HG02642 (cell line): ENCODE measurements at regions not wholly inside any gene's neighbourhood (a gene's known extent, or its start where the extent isn't known, plus 50 kb on each side); places are given as distances from the start of the nearest gene placed in this dataset.

Source experiments
- ATAC-seq: cut with Tn5 transposase; IDR thresholded peaks from one replicate; pipeline ENCODE4 v1.9.1; 2021; ENCODE audit warnings: mild to moderate bottlenecking; ENCODE audit not compliant: unreplicated experiment, poor library complexity

DNA sequence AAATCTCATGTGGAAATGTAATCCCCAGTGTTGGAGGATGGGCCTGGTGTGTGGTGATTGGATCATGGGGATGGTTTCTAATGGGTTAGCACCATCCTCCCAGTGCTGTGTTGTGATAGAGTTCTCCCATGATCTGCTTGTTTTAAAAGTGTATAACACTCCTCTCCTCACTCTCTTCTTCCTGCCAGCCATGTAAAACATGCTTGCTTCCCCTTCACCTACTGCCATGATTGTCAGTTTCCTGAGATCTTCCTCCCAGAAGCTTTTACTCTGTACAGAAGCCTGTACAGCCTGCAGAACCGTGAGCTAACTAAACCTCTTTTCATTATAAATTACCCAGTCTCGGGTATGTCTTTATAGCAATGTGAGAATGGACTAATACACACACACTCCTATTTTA is 499.1 kb downstream of the RASEF start:
- no peak for ATAC-seq

DNA sequence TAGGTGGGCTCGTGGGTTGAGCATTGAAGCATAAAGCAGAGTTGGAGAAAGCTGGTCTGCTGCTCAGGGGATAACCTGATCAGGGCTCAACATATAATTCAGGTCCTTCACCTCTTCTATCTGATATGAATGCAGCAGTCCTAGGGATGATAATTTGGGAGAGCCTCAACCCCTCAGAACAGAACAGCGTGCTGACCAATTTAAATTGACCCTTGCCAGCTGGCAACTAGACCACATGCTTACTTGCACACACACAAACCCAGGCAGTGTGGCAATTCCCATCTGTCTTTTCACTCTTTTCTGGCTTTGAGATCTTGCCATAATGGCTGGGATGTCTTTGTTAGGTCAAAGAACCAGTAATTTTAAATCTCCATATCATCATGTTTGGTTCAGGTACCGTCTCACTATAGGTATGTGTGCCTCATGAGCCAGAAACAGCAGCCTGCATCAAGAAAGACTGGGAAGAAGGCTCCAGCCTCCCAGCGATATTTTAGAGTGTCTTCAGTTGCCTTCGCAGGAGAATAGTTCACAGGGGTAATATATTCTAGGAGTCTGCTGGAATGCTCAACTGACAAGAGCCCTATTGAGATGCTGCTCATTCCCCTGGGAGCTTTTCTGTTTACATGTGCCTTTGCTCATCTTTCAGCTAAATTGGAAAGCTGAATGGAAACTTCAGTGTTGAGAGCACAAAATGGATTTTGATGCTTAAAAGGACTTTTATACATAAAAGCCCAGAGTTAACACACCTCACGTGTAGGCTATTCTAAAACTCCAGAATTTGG is 497.6 kb downstream of the RASEF start:
- no peak for ATAC-seq

DNA sequence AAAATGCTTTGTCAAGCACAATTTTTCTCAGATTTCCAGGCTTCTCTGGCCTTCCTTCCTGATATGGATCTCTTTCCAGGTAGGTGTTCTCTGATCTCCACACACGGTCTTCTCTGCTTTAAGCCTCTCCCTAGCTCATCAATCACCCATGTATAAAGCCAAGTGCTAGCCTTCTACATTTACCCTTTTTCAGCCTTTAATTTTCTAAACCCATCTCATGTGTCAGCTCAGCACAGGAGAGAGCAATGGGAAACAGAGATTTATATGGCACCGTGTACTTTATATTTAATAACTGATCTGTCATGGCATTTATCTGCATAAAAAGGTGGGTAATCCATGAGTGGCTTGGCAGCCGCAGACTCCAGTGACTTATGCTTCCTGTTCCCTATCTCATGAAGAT is 495.0 kb downstream of the RASEF start:
- ATAC-seq = no peak

DNA sequence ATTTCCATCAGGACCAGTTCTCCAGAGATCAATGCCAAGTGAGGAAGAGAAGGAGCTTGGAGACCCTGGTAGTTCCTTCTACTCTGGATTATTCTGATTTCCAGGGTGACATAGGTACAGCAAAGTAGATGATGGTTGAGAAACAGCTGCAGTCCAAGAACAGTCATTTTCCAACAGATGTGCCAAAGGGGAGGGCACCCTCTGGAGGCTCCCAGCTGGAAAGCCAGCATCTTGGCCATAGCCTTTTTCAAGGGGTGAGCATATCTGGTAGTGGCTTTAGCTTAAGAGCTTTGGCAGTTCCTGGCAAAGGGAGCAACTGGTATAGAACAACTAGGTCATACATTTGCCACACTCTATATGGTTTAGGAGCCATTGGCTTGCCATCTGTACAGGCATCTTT is 492.7 kb downstream of the RASEF start:
- ATAC-seq = no peak

DNA sequence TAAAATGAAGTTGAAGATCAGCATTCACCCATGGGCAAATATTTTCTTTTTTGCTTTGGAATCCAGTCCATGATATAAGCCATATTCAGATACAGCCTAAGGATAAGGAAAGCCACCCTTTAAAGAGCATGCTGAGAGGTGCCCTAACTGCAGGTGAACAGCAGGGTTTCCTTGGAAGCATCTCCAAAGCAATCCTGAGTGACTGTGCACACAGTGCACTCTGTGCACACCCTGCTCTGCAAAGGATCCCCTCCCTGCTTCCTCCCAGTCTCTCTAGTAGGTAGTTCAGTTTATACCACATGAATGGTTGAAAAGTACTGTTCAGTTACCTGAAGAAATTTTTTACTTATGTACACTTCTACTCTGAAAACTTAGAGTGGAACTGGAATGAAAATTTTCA is 491.4 kb downstream of the RASEF start:
- no peak for ATAC-seq

DNA sequence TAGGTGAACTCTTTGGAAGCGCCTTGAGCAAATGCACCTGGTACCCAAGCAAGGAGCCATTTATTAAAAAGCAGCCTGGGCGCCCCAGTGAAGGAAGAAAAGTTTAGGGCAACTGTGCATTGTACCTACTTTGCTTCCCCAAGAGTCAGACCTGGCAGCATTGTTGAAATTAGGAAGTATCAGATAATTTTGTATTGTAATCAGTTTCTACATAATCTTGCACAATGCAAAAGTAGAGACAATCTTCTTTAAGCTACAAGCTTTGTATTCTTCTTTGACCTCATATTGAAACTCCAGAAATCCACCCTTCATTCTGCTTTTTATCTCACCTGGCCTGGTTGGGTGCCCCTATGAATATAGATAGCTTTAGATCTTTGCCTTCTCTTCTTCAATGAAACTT is 490.8 kb downstream of the RASEF start:
- no peak for ATAC-seq

DNA sequence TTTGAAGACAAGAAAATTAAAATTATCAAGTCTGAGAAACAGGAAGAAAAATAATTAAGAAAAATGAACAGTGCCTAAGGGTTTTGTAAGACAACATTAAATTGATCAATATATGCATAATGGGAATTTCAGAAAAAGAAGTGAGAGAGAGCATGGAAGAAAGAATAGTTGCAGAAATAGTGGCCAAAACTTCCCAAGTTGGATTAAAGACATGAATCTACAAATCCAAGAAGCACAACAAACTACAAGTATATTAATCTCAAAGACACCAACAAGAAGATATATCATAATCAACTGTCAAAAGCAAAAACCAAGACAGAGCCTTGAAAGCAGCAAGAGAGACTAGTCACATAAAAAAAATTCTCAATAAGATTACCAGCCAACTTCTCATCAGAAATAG is 488.0 kb downstream of the RASEF start:
- ATAC-seq = no peak

DNA sequence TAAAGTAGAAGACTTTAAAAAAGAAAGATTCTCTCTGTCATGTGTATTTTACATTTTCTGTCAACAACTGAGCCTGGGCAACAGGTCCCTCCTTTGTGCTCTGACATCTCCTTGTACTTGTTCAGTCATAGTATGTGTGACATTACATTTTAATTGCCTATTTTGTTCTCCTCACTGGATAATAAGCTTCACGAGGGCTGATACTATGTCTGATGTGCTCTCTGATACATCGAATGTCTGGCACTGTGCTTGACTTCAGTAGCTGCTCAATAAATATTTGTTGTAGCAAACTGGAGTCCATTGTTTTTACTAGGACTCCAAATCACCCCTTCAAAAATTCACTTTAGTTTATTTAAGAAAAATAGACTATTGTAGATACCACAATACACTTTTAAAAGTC is 482.0 kb downstream of the RASEF start:
- no peak for ATAC-seq

DNA sequence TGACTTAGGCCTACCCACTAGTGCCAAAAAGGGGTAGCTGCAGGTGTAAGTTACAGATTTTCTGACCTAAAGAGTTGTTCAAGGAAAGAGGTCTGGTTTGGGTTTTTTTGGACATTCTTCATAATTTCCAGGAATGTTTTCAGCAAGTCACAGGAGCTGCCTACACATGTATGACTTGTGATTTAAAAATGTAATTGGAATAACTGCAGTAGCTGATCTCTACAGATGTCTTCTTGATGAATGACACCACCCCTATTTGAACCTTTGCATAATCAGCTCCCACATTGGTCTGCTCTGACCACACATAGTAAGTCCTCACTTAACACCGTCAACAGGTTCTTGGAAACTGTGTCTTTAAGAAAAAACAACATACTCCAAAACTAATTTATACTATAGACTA is 481.4 kb downstream of the RASEF start:
- no peak for ATAC-seq

DNA sequence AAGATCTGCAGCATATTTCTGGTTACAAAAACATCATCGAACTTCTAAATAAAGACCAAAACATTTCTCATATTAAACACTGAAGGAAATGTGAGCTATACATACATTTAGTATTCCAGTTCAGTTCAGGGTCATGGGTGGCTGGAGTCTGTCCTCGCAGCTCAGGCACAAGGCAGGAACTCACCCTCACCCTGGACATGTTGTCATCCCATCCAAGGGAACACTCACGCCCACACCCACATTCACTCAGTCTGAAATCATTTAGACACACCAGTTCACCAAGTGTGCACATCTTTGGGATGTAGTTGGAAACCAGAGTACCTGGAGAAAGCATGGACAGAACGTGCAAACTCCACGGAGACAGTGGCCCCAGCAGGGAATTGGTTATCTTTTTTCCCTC is 481.0 kb downstream of the RASEF start:
- ATAC-seq = no peak

DNA sequence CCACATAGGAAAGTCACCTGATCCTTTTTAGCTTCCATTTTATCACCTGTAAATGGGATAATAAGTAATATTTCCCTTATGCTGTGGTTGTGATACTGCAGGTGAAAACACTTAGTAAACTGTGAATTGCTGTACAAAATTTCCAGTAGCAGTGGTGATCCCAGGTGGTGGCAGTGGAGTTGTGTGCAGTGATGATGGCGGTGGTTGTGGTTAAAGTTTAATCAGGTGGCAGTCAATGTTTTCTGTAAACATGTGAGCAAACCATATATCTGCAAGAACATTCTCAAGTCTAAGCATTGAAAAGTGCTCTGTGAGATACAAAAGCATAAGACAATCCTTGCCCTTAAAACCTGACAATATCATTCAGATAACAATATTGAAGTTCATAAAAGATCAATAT is 480.2 kb downstream of the RASEF start:
- ATAC-seq = no peak

DNA sequence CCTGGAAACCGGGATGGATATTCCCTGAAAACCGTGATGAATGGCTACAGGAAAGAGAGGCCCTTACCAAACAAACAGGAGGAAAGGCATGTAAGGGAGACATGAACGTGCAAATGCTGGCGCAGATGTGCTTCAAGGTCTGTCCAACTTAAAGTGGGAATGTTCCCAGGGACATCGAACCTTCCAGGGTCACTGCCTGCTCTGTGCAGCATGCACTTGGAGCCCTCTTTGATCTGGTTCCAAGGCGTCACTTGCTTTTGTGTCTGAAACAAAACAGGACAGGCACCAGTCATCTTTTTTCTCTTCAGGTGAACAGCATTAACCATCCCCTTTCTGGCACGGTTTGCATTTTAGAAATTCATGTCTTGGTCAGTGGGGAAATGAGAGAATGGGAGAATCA is 479.4 kb downstream of the RASEF start:
- no peak for ATAC-seq

DNA sequence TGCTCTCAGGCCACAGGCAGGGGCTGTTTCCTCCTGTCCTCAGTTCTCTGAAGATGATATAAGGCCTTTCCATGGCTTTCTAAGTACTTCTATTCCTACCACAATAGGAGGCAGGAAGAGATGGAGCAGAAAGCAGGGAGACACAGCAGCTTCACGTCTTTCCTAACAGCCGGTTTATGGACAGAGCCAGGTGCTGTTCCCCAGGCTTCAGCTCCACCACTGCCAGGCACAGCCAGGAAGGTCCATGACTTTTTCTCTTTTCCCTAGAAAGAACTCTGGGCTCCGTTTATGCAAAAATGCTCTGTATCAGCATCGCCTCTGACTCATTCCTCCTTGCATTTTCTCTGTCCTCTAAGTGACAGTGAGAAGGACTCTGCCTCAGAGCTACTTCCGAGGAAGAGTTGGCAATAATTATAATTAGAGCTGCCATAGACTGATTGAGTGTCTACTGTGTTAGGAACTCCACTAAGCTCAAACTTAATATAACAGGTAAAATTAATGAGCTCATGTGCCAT is 478.5 kb downstream of the RASEF start:
- ATAC-seq = no peak

DNA sequence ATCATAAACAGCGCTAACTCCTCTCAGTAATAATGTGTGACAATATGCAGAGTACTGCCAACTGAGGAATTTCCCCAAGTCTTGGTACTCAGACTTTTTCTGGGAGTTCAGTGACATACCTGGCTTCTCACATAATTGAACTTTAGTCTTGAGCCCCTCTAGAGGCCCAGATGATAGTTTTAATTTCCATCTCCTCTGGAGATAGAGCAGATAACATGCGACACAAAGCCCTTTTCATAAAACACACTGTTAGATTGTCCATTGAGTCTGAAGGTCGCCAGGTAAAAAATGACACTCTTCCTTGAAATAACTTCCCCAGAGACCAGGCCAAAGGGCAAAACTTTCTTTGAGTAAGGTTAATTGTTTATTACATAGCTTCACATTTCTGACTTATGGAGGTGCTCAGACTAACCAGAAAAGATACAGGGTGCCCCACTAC is 476.0 kb downstream of the RASEF start:
- no peak for ATAC-seq

DNA sequence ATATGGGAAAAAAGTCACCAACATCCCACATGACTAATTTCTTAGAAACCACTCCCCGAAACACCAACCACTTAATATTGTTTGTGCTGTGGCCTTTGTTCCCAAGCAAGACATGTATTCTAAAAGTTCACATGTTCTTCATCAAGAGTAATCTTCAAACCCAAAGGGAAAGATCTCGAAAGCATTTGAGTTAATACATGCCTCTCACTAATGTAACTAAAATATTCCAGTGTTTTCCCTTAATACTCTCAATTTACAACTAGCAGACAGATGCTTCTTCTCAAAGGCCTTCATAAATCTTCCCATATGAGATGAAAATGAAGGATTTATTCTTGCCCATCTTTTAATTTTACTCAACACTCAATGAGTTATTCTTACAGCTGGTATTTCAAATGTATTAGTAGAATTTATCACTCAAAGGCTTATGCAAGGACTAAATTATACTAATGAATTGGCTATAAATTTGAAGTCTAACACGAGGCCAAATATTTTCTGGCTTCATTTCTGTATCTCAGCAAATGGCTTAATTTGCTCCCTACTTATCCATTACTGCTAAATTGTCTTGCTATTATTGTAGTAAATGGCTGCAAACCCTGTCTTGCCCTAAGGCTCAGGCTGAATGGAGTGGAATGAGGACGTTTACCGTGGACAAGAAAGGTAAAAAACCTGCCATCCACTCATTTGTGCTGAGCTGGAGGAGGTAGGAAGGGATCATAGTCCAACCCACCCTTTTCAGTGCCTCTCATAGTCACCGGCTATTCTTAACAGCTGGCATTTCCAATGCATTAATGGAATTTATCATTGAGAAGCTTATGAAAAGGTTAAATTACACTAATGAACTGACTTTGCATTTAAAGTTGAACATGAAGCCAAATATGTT is 474.4 kb downstream of the RASEF start:
- ATAC-seq = no peak

DNA sequence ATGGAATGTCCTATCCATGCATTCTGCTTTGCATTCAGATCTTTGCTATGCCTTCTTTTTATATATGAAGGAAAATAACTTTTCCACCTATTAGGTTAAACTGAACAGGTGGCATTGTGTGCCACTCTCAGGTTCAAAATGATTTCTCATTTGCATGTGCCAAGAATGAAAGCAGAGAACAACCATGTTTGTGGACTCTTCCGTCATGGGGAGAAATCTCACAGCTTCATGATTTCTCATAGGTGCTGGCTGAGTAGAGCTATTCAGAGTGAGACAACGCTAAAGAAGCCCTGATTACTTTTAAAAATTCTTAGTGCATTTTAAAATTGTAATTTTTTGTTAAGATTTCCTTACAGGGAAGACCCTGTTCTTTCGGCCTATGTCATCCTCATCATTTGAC is 472.1 kb downstream of the RASEF start:
- ATAC-seq = no peak

DNA sequence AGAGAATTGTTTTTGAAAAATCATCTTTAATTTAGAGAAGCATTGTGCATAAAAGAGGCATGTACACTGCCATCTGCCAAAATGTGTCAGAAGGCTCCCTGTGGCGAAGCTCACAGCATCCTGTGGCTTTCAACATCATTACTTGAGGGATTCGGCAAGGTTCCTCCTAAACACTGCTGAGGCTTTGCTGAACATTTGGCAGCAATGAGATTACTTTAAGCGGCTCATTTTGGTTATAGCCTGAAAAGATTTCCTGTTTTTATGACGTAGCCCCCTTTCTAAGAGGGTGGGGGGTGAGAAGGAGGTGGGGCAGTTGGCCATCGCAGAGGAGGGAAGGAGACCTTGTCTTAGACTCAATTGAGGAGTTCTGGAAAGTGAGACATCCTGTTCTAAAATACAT is 469.4 kb downstream of the RASEF start:
- ATAC-seq = no peak

DNA sequence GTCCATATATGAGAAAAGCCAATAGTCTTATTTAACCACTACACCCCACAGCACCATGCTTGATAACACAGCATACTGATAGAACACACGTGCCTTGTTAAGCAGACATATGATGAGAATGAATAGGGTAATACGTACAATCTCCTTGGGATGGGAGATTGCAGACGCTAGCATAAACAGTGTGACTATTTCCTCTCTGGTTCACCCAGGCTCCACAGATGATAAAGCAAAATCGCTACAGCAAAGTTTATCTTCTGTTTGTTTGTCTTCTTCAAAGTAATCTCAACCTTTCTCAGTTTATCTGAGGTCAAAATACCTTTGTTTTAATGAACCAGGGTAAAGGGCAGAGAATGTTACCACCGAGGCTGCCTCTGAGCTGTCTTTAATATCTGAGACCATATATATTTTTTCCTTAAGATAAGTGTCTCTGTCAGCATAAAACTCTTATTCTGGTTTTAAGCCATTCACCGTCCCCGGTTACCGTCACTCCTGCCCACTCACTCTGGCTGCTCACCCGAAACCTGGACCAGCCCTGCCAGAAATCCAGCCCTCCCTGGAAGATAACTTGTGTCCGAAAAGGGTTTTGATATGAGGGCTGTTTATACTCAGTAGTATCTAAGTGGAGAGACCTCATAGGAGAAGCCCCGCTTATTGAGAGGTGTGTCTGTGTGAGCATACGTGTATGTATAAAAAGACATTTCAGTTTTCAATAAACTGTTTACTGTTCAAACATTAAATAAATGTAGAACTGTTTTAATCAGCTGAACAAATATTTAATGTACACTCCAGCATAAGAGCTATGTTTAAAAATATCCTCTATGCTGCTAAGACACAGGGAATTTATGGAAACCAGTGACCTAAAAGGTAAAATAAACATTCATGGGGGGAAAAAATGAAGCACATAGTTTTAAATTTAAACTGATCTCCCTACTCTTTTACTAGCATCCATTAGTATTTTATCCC is 465.4 kb downstream of the RASEF start:
- no peak for ATAC-seq

DNA sequence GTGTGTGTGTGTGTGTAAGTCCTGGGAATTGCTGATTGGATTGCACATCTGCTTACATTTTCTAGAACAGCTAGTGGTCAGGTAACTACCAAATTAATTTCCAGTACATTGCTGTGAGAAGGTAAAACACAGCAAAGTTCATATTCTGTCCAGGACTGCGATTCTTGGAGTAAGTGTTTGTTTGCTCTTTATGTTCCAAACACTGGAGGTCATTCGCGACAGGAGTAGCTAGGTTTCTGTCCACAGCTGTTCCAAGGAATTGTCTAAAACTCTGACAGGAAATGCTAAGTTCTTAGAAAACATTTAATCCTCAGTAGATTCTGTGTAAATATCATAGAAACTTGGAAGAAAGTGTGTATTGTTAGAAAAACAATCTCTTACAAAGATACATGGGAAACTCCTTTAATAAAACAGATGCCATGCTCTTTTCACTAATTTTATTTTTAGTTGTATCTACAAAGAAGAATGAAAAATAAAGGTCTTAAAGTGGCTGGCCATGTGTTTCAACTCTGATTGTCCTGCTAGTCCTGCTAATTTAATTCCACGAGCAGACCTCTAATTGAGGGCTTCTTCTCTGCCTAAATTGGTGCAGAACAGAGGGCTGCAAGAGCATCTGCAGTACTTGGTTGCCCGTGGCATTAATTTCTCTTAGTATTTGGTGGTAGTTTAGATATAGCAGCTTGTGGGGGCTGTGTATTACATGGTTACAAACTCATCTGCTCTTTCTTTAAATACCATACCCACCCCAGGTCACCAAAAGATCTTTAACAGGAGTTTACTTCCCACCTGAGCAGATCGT is 464.5 kb downstream of the RASEF start:
- no peak for ATAC-seq
